Medulla oblongata (tissue), 1 donor: ENCODE measurements at regions not wholly inside any gene's neighbourhood (a gene's known extent, or its start where the extent isn't known, plus 50 kb on each side); places are given as distances from the start of the nearest gene placed in this dataset.
"Not testable (repeated sequence)": the region's sequence is repeated elsewhere in the genome, so short reads cannot be mapped to it uniquely, and the experiment has no call there.

ENCODE experiments used
- DNase-seq: peaks from one replicate; pipeline ENCODE4 v3.0.0-alpha.2; 2015; ENCODE audit errors: extremely low spot score

DNA sequence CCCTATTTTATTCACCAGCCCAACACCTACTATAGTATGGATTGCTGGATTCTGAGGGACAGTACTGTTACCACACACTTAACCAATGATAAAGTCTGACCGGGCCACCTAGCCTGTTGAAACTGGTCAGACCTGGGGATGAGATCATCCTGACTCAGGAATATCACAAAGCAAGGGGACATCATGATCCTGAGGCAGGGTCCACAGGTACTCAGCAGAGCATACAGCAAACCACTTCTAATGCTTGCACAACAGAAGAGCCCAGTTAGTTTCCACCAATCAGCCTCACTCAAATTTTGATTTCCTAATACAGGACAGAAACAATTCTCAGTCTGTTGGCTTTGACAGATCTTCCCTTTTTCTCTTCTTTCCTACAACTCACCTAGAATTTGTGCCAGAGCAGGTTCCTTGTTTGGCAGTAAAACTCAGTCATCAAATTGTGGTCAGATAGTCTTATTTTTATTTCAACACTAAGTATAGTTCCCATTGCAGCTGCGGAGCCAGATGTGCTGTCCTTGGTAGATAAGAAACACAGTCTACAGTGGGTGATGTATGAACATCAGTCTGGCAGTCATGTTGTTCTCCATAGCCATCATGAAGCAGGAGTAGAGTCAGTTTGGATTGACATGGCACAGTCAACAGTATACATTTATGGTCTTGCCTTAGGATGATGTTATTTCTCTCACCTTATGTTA, 90.1 kb upstream of the PRR23C start:
- no peak for DNase-seq

GRCh38 chr3:139135657-139136056, 91.0 kb upstream of the PRR23C start:
- DNase-seq, result no peak

- no peak for DNase-seq
Observed at GRCh38 chr3:139136469-139137202, 91.9 kb upstream of the PRR23C start.

DNA sequence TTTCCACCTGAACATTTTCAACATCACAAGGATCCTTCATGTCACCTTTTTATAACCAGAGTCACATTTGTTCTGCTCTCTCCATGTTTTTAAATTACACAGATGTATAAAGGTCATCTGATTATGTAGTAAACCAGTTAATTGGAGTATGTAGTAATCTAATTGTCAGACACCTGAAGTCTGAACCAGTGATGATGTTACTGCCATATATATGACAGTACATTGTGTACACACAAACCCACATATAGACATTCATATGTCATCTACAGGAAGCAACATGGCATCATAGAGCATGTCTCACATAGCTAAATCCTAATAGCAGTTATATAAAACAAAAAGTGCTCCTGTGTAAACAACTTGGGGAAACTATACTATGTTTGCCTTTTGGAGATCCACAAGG, 95.9 kb upstream of the PRR23C start:
- no peak for DNase-seq

DNA sequence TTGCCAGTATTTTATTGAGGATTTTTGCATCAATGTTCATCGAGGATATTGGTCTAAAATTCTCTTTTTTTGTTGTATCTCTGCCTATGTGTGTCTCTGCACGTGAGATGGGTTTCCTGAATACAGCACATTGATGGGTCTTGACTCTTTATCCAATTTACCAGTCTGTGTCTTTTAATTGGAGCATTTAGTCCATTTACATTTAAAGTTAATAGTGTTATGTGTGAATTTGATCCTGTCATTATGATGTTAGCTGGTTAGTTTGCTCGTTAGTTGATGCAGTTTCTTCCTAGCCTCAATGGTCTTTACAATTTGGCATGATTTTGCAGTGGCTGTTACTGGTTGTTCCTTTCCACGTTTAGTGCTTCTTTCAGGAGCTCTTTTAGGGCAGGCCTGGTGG, 101.3 kb upstream of the PRR23C start:
- not testable (repeated sequence) for DNase-seq

DNA sequence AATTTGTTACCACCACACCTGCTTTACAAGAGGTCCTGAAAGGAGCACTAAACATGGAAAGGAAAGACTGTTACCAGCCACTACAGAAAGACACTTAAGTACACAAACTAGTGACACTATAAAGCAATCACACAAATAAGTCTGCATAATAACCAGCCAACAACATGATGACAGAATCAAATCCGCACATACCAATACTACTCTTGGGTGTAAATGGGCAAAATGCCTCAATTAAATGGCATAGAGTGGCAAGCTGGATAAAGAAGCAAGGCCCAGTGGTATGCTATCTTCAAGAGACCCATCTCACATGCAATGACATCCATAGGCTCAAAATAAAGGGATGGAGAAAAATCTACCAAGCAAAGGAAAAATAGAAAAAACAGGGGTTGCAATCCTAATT, 106.8 kb upstream of the PRR23C start:
- DNase-seq, result no peak

GRCh38 chr3:139153434-139153833, 108.7 kb upstream of the PRR23C start:
- peak; percentile 12 for DNase-seq

DNA sequence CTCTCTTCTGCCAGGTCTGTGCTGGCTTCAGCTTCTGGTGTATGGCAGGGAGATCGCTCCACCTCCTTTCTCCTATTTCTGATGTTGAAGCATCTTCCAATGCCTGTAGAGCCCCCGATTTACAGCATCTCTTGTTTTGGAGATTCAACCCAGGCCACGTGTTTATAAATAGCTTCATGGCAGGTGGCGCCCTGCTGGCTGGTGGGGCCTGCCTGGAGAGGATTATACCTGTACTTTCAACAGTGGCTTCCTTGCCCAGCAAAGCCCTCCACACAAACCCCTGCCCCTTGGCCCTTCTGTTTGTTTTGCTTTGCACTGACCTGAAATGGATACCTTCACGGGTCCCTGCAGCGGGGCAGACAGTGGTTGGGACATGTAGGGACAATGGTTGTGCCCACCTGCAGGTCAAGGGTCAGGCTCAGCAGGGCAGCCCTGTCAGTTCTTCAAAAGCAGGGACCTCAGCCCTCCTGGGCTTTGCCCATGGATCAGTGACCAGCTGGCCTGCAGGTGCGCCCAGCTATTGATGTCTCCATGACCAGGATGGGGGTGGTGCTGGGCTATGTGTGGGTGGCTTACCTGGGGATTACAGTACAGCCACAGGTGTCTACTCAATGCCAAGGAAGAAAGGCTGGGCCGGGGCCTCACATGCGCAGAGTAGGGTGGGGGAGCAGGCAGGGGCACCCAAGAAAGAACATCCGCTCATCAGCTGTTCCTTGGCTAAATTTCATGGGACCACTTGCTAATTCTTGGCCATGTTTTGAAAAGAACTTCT, 112.7 kb upstream of the PRR23C start:
- no peak for DNase-seq

- no peak for DNase-seq
Observed at GRCh38 chr3:139159356-139159755, 114.7 kb upstream of the PRR23C start.

GRCh38 chr3:139173372-139174108, 128.8 kb upstream of the PRR23C start:
- DNase-seq, result peak; percentile 82

DNA sequence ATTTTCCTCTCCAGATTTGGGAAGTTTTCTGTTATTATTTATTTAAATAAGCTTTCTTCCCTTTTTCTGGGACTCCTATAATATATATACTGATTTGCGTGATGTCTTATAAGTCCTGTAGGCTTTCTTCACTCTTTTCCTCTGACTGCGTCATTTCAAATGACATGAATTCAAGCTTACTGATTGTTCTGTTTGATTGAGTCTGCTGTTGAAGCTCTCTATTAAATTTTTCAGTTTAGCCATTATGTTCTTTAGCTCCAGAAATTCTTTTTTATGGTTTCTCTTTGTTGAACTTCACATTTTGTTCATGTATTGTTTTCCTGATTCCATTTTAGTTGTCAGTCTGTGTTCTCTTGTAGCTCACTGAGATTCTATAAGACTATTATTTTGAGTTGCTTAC, 135.8 kb upstream of the PRR23C start:
- DNase-seq, result no peak

GRCh38 chr3:139182143-139182542, 137.5 kb upstream of the PRR23C start:
- DNase-seq, result no peak

DNA sequence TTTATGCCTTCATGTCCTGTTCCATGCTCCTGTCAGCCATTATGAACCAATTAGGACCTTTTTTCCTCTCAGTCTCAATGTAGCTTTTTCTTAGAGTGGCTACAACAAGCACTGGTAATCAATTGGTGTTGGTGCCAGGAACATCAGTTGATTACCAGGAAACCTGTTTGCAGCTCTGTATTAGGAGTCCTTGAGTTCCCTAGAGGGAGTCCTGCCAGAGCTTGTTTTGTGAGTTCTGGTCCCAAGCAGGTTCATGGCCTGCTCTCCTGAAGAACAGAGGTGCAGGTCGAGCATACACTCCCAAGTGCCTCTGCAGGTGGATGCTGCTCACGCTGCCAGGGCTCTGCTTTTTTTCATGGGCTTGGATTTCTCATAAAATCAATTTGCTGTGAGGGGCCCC, 137.9 kb upstream of the PRR23C start:
- DNase-seq, result no peak

GRCh38 chr3:139185527-139185926, 140.8 kb upstream of the PRR23C start:
- no peak for DNase-seq

DNA sequence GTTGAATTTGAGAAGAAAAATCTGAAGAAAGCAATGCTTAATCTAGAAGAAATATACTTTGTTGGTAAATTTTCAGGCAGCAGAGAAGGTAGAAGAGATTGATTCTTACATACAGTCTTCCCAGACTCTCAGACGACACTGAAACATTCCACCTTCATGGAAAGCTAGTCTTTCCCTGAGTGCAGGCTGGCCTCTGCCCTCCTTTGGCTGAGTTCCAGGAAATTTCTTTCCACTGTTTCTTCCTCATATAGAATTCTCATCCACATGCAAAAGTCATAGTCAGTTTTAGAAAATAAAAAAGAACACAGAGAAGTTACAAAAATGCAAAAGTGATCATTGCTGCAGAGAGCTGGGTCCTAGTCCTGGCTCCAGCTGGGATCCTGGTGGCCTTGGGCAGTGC, 142.5 kb upstream of the PRR23C start:
- DNase-seq, result no peak

- DNase-seq, result no peak
Observed at GRCh38 chr3:139187648-139188047, 143.0 kb upstream of the PRR23C start.

DNA sequence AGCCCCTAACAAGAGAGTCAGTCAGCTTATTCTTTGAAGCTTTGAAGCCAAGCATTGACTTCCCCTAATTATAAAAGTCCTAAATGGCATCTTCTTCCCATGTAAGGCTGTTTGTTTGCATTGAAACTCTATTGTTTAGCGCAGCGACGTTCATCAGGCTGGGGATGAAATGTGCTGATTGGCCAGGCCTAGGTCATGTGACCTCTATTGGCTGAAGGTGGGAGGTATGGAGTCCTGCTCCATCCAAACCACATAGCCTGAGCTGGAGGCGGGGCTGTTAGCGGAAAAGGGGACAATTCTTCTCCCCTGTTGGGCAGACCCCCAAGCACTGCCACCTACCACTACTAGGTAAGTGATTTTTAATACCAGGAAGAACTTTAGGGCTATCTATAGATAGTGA, 145.3 kb upstream of the PRR23C start:
- DNase-seq, result no peak

- DNase-seq, result not testable (repeated sequence)
Observed at GRCh38 chr3:139194421-139194820, 149.4 kb upstream of the MRPS22 start.

- DNase-seq, result not testable (repeated sequence)
Observed at GRCh38 chr3:139196146-139196545, 147.7 kb upstream of the MRPS22 start.

DNA sequence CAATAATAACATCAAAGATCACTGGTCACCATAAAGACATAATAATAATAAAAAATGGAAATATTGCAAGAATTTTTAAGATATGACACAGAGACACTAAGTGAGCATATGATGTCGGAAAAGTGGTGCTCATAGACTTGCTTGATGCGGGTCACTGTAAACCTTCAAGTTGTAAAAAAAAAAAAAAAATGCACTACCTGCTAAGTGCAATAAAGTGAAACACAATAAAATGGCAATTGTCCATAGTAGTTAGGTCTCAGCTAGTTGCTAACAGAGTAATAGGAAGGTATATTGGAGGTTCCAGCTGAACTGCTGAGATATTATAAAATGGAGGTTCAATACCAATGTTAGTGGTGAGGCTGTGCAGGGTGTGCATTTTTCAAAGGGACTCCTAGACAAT, 146.6 kb upstream of the MRPS22 start:
- no peak for DNase-seq

DNA sequence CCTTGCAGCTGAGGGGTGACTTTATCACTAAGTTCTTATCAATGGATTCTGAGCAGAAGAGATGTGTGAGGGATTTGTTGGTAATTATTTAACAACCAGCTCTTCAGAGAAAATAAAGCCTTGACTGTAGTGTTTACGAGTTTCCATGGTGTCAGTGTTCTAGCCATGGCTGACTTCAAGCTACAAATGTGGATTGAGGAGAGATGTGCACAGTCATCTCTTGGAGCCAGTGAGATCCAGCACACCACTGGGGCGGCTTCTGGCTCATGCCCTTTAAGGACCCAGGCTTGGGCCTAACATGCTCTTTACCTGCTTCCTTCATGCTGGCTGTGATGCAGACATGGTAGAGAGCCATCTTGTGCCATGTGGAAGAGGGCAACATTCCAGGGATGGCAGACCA, 145.6 kb upstream of the MRPS22 start:
- DNase-seq, result no peak

GRCh38 chr3:139198929-139199328, 144.9 kb upstream of the MRPS22 start:
- DNase-seq, result no peak
